ENCODE measurements at regions not wholly inside any gene's neighbourhood (a gene's known extent, or its start where the extent isn't known, plus 50 kb on each side); places are given as distances from the start of the nearest gene placed in this dataset.

GRCh38 chr1:221468546-221468945 lies 273.3 kb downstream of the DUSP10 start:
- TF ChIP-seq CTCF (IDR thresholded peaks at IDR 0.05; ENCODE audit: poor library complexity, severe bottlenecking) (no peak), EP300 (conservative IDR thresholded peaks at IDR 0.05; ENCODE audit: poor library complexity, severe bottlenecking) (no peak), POLR2AphosphoS5 (IDR thresholded peaks at IDR 0.05) (no peak), EZH2 (IDR thresholded peaks at IDR 0.05; ENCODE audit: borderline replicate concordance, insufficient read depth, low read length, poor library complexity, severe bottlenecking) (no peak), REST (IDR thresholded peaks at IDR 0.05; ENCODE audit: borderline replicate concordance) (no peak), MXI1 (conservative IDR thresholded peaks at IDR 0.05; ENCODE audit: poor library complexity, severe bottlenecking) (no peak), TAF1 (IDR thresholded peaks at IDR 0.05; ENCODE audit: low read depth) (no peak), RAD21 (conservative IDR thresholded peaks at IDR 0.05) (no peak), SMC3 (conservative IDR thresholded peaks at IDR 0.05; ENCODE audit: poor library complexity) (no peak)
